ENCODE measurements at regions not wholly inside any gene's neighbourhood (a gene's known extent, or its start where the extent isn't known, plus 50 kb on each side); places are given as distances from the start of the nearest gene placed in this dataset.

DNA sequence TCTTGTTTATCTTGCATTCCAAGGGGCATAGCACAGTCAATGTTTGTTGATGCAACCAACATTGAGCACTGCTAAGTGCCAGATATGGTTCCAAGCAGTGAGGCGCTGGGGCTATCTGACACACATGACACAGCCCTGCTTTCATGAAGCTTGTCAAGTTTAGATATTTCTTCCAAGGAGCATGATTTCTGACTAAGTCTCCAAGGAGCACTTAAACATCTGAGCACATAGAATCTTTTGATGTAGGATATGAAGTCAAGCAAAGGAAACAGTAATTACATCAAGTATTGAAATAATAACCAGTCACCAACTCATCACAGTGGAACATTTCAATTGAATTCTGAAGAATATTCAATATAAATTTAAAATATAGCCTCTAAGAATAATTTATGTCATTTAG is 177.8 kb upstream of the USP15 start:
- DNase-seq = no peak

DNA sequence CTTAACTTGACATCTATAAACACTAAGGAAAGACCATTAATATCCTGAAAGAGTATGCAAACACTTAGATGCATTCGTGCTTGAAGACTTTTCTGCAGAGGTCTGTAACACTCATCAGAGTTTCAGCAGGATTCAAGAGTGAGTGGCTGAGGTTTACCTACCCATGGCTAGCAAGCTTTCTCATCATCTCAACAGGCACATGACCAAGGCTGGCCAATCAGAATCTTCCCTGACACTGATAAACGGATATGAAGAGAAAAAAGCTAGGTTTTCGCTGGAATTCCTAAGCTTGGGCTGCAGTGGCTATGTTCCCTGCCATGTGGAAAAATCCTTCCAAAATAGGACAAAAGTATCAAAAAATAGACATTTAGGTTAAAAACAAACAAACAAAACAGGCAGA is 162.1 kb upstream of the USP15 start:
- DNase-seq = no peak

- no peak for DNase-seq
Measured at GRCh38 chr12:62103748-62104147, 156.5 kb upstream of the USP15 start.

GRCh38 chr12:62106547-62107185 is 153.5 kb upstream of the USP15 start:
- DNase-seq = no peak

GRCh38 chr12:62113366-62114011 is 146.7 kb upstream of the USP15 start:
- no peak for DNase-seq

DNA sequence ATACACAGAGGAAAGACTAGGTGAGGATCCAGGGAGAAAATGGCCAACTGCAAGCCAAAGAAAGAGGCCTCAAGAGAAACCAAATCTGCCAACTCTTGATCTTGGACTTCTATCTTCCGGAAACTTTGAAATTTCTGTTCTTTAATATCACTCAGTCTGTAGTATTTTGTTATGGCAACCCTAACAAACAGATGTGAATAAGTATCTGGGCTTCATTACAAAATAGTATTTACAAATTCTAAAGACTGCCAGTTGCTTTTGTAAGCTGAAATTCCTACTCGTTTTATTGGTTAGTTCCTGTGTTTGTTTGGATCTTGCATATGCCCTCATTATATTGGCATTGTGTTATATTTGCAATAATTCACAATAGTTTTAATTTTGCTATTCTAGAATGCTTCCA is 143.2 kb upstream of the USP15 start:
- DNase-seq = no peak

GRCh38 chr12:62123721-62124203 is 136.4 kb upstream of the USP15 start:
- DNase-seq = peak; percentile 24

- DNase-seq = no peak
Measured at GRCh38 chr12:62127516-62127915, 132.7 kb upstream of the USP15 start.

DNA sequence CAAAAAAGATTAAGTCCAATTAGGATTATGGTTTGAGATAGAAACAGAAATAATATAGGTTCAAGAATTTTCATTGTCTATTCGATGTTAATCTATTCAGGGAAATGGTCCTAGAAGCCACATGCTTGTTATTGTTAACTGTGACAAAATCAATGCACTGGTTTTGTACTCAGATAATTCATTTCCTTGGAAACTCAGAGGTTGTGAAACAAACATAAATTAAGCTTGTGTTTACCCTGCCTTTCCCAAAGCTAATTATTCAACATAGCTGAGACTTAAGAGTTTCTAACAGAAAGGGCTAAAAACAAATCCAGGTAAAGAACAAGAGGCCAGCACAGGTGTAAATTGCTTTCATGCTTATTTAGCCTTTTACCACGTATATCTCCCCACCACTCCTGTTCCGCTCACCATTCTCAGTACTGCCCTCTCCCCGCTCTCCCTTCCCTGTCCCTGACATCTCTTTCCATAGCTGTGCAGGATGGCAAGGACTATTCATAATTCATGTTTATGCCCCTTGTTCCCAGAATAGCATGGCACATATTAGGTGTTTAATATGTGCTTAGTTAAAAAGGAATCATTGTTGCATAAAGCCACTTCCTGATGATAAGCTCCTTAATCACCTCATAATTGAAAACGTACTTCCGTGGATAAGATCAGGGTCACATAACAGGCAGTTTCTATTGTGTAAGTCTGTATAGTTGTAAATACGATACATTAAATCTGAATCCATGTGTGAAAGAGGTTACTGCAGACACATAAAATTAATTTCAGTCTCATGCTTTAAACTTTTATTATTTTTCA is 131.8 kb upstream of the USP15 start:
- no peak for DNase-seq

DNA sequence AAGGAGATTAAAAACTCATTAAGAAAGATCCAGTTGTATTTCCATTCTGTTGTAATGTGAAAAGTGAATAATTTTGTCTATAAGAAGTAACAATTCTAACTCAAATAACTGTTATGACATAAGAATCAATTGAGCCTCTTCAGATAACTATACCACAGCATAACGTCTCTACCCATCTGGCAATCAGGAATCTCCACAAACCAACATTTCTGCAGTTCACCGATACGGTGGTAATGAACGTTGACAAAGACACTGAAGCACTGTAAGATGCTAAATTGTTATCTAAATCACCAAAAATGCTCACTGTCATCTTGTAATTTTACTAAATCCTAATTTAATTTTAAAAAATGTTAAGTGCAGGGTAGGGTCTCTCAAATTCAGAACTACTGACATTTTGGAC is 130.9 kb upstream of the USP15 start:
- DNase-seq = no peak

DNA sequence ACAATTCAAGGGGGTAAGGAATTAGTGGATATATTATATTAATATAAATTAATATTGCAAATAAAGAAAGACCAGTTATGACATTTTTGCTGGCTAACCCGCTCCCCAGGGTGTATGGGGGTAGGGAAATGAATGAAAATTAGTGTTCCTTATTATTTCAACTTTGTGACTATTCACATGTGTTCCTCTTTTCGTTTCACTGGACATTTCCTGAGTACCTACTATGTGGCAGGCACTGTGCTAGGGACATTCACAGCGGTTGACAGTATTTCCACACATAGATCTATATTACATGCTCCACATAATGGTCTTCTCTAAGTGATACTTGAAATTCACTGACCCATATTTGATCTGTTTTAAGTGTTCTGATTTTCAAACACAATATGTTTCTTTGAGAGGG is 129.8 kb upstream of the USP15 start:
- DNase-seq = no peak

DNA sequence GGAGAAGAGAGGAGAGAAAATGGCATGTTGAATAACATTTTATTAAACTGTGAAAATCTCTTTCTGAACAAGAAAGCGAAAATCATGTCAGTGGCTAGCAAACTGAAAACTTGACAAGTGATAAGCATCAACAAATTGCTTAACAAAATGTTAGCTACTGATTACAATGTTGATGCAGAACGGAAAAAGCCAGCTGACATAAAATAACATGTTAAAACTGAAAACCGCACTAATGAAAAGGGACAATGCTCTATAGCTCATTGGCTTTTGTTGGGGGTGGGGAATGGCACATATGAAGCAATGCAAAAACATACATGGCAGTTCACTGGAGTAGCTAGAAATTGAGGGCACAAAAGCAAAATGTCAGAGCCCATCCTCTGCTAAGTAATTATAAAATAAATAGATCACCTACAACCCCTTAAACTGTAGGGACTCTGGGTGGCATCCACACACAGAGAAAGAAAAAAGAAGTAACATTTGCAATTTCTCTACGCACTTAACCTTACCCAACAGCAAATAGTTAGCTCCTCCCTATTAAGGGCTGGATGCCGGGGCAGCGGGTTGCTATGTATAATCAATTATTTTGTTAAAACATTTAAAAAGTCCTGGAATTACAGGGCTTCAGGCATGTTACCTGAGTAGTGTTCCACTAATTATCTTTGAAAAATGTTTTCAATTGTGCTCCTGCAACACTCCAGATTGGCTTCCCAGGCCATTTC is 129.2 kb upstream of the USP15 start:
- DNase-seq = no peak

DNA sequence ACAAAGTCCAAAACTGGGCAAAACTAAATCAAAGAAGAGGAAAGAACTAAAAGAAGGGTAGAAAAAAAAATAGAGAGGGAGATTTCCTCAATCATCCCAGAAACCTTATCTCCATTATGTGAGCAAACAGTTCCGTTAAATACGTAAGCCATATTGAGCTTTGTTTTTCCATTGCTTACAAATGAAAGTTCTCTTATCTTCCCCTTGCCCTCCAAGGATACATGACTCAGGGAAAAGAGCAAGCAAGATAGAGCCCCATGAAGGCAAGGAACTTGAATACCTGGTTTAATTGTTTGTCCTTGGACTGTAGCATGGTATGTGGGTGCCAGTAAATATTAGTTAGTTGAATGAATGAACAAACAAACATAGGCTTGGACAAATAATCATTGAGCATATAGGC is 126.8 kb upstream of the USP15 start:
- no peak for DNase-seq

- no peak for DNase-seq
Measured at GRCh38 chr12:62135553-62136200, 124.5 kb upstream of the USP15 start.

- DNase-seq = no peak
Measured at GRCh38 chr12:62136496-62136895, 123.7 kb upstream of the USP15 start.

DNA sequence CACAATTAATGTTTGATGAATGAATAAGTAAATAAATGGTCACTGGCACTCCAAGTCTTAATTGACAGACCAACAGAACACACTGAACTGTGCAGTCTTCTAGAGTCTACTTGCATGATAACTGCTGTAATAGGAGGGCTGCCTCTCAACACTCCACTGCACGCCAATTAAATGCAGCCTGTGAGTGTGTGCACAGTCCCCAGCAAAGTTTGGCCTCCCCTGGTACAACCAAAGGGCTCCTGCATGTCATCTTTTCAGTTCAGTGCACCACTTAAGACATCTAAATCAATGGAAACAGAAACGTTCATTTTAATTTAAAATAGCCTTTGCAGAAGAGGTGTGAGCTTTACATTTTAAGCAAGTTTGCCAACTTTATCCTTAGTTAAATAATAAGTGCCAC is 121.7 kb upstream of the USP15 start:
- no peak for DNase-seq

DNA sequence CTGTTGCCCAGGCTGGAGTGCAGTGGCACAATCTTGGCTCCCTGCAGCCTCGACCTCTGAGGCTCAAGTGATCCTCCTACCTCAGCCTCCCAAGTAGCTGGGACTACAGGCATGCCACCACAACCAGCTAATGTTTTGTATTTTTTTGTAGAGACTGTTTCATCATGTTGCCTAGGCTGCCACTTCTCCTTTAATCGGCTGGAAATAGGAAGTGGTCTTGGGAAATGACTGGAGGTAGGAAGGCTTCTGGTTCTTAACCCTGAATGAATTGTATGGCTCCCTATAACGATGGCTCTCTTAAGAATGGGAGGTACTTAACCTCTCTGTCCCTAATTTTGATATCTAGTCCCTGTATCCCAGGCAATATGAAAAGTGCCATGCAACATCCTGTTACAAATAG is 113.9 kb upstream of the USP15 start:
- DNase-seq = no peak

- no peak for DNase-seq
Measured at GRCh38 chr12:62158013-62158412, 102.2 kb upstream of the USP15 start.

- no peak for DNase-seq
Measured at GRCh38 chr12:62158461-62159360, 101.5 kb upstream of the USP15 start.

DNA sequence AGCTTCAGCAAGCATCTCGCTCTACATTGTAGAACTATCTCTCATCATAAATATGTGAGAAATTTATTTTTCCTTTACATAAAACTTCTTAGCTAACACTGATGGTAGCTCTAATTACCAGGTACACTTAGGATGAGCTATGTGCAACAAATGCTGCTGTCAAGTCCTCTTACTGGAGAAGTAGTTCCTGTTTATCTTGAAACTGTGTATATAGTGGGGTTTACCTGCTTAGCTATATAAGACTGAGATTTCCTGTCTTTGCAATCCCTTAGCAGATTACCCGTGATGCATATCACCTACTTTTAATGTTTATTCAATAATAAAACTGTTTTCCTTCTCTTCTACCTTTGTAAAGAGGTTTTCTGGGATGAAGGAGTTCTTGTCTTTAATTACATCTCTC is 98.0 kb upstream of the USP15 start:
- DNase-seq = no peak

GRCh38 chr12:62163368-62163767 is 96.8 kb upstream of the USP15 start:
- DNase-seq = no peak

DNA sequence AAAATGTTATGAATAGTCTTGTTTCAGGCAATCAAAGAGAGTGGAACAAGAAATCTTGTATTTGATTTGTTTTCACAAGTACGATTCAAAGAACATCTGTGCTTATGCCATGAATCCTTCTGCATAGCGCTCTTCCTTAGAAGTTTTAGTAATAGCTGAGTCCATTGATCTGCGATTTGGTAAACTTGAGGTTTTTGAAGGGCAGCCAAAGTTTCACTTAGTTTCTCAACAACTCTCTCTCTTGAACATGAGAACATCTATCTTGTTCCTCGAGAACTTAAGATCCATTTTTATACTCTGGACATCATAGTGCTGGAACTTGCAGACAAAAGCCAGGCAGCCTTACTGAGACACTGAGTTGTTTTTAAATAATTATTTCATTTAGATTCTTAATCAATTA is 96.2 kb upstream of the USP15 start:
- DNase-seq = no peak

Measured in activated T-cell treated with anti-CD3 and anti-CD28 coated beads for 4 hours (primary cell).